H1 (cell line): ENCODE measurements at regions not wholly inside any gene's neighbourhood (a gene's known extent, or its start where the extent isn't known, plus 50 kb on each side); places are given as distances from the start of the nearest gene placed in this dataset.

ENCODE experiments used
- CHD7 ChIP-seq: fragments of 300-600 bp; sonication (generic); IDR thresholded peaks from 2 replicates; pipeline ENCODE4 v1.7.1; 2012; ENCODE audit warnings: low read length, moderate library complexity, mild to moderate bottlenecking, inconsistent platforms; ENCODE audit not compliant: insufficient replicate concordance
- USF2 ChIP-seq: IDR thresholded peaks from 2 replicates; pipeline ENCODE4 v1.6.1; 2011; ENCODE audit warnings: low read length, improper control_type of control experiment
- YY1 ChIP-seq: IDR thresholded peaks from 2 replicates; pipeline ENCODE4 v1.6.1; 2011; ENCODE audit warnings: low read depth, mild to moderate bottlenecking, low read length

GRCh38 chr12:124370384-124370783 is 75.5 kb downstream of the RFLNA start (continued):
- TF ChIP-seq USF2, result no peak
- no peak for TF ChIP-seq CHD7
- no peak for TF ChIP-seq YY1
